Bone marrow (tissue), 2 donors: ENCODE measurements at regions not wholly inside any gene's neighbourhood (a gene's known extent, or its start where the extent isn't known, plus 50 kb on each side); places are given as distances from the start of the nearest gene placed in this dataset.

Experiments used
- DNase-seq, 2 donors: peaks; one replicate each; lab custom pipeline; 2025; lab: John Stamatoyannopoulos, UW

DNA sequence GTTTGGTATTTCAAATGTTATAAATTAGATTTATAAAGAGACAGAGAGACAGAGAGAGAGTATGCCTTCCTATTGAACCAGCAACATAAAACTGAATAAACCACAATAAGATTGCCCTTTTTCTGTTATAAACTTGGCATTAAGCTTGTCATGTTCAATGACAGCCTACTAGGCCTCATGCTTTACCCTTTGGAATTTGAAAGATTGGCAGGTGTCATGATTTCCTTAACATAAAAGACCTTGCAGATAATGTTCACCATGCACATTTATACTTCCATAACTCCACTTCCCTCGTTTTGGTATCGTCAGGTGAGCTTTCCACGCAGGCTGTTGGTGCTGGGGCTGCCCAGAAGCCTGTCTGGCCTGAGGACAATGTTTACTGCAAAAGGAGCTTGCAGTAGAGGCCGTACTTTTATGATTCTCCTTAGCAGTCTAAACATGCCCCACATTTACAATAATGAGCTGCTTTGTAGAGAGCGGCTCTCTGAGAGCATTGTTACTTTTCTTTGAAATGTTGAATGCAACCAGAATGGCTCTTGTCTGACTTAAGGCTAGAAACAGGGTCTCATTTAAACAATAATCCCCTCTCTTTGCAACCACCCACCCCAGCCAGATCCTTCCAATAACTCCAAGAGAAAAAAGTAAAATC, 379.1 kb upstream of the ATP5MC3 start:
- DNase-seq = no peak

DNA sequence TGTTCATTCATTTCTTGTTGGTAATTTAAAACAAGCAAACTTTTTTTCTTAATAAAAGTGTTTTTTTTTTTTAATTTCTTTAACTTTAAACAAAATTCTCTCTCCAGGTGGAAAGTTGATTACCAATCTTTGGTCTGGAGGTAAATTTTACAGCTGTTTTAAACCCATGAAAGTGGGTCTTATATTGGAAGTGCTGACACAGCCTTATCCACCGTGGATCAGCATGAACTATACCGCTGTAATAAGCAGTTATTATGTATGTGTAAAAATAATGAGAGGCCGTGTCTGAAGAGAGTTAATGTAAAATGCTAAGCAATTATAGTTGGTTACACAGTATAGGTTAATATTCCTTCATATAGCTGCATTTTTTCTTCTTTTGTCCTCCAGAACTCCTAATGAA, 378.1 kb upstream of the ATP5MC3 start:
- DNase-seq = no peak

DNA sequence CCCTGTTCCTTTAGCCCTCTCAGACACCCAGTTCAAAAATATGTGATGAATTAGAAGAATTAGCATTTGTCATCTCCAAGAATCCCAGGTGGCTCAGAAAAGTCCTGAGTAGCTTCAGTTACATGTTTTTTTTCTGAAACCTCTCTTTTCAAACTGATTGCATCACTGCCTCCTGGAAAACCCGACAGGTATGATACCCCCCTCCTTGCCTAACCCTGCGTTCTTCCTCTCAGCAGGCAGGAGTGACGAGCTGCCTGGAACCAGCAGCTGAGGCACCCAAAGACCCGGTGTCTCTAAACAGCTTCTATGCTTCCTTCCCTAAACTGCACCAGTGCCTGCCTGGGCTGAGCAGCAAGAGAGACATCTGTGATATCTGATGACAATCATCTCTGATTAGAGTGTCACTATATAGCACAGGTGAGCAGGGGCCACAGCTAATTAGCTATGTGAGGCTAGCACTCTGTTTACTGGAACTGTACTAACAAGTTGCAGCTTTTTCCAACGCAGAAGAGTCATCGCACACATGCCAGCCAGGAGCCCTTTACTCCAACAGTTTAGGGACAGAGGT, 376.4 kb upstream of the ATP5MC3 start:
- no peak for DNase-seq

DNA sequence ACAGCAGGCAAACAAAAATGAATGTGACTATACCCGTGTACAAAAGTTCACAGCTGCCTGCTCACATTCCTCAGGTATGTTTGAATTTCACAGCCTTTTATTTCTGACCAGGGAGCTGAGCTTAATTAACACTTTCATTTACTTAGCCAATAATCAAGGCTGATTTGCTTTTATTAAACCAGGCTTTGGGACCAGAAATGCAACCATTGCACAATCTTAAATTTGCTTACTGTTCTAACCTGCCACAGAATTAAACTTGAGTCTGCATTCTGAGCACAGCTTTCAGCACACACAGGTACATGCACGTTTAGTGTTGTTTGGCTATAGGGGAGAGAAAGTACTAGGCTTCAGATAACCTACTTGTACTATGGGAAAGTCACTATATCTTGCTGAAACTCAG, 372.4 kb upstream of the ATP5MC3 start:
- DNase-seq = no peak

DNA sequence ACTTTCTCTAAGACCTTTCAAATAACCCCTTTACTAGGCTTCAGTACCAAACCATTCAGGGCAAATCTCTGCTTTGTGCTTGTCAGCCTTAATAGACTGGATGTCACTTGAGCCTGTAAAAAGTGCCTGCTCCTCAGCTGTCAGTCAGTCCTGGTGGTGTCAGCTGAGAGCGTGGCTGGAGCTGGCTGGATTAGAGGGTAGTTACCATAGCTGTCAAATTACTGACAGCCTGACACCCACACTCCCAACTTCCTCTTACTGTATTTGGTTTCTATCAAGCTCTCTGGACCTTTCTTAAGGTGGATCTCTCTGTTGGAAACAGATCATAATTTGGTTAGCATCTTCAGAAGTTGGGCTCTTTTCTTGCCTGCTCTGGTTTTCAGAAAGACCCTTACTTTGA, 371.4 kb upstream of the ATP5MC3 start:
- DNase-seq = no peak

DNA sequence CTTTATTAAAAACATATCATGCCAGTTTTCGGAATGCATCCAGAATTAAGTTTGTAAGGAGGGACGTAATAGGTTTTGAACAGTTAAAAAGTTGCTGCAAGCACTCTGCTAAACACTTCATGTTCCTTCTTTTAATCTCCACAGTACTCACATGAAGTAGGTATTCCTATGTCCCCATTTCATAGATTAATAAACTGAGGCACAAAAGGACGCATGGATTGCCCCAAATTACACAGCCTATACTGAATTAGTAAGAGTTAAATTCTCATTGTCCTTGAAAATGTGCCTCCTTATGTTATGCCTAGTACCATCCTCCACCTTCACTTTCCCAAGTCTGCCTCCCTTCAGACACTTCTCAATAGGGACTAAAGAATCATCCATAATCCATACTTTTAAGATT, 358.9 kb upstream of the ATP5MC3 start:
- DNase-seq = no peak

DNA sequence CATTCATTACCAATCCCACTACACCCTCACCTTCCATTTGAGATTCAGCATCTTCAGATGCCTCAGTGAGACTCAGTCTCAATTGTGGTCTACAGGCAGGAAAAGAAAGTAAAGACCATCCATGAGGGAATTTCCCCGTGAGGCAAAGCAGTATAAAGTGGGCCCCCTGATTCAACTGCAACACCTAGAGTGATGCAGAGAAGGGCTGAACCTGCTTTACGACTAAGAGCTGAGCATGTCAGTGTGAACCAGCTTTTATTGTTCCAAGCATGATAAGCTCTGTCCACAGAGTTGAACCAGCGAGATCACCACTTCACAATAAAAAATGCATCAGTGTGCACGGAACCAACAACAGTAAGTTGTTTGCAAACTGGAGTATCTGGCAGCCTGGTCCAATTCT, 357.6 kb upstream of the ATP5MC3 start:
- DNase-seq = no peak

DNA sequence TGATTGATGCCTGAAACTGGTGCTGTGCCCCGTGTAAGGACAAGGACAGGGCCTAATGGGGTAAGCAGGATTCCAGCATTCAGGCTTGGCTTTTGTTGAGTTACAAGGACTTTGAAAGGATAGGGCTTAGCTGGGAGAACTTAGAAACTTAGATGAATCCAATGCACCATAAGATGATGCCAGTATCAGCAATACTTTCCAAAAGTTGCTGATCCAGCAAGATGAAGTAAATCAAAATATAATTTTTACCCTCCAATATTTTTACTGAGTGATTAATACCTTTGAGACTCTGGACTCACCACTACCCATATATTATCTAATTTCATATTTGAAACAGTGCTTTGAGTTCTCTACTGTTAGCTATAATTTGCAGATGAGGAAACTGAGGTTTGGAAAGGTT, 354.5 kb upstream of the ATP5MC3 start:
- DNase-seq = no peak

DNA sequence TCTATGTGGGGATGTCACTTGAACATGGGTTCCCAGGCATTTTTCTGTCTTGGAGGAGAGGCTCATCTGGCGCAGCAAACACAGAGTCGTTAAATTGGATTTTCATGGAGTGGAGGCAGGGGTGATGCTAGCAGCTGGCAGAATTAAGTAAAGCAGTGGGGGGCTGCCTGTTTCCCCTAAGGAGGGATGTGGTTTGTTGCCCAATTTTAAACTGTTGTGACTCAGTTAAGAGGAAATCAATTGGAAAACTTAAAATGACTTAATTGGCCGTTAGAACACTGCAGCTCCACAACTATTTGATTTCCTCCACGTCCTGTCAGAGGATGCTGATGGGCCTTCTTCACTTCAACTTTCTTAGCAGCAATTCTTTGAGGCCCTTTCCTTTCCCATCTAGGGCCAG, 354.1 kb upstream of the ATP5MC3 start:
- no peak for DNase-seq

DNA sequence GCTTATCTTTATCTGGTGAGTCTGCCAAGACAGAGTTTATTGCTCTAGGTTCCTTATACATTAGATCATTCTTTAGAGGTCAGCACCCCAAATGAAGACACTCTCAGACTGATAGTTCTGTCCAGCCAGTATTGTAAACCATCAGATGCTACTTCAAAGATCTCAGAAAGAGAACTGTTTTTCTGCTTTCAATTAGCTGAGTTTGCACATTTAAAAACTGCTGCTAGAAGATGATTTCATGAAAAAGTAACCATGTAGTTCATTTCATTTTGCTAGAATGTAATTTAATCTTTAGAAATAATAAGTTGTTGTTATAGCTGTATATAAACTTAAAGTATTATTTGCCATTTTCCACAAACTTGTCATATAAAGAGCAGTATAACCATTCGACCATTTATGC, 344.5 kb upstream of the ATP5MC3 start:
- DNase-seq = no peak

DNA sequence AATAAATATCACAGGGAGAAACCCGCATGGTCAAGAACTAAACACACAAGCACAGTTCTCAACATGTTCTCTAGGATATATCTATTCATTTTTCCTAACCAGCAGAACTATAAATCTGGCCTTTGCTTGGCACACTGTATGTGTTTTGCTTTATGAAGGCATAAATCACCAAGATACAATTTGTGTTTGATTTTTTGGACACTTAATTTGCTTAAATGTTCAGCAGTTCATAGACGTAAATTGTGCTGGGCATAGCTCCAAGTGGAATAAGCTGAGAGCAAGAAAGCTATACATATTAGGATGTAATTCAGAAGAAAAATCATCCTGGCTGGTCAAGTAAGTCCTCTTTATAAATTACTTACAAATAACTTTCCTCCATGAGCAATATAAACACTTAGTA, 341.5 kb upstream of the ATP5MC3 start:
- no peak for DNase-seq

DNA sequence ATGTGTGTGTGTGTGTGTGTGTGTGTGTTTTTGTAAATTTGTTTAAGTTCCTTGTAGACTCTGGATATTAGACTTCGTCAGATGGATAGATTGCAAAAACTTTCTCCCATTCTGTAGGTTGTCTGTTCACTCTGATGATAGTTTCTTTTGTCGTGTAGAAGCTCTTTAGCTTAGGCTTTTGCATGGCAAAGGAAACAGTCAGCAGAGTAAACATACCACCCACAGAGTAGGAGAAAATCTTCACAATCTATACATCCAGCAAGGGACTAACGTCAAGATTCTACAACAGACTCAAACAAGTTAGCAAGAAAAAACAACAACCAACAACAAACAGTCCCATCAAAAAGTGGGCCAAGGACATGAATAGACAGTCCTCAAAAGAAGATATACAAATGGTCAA, 336.7 kb upstream of the ATP5MC3 start:
- DNase-seq = no peak

DNA sequence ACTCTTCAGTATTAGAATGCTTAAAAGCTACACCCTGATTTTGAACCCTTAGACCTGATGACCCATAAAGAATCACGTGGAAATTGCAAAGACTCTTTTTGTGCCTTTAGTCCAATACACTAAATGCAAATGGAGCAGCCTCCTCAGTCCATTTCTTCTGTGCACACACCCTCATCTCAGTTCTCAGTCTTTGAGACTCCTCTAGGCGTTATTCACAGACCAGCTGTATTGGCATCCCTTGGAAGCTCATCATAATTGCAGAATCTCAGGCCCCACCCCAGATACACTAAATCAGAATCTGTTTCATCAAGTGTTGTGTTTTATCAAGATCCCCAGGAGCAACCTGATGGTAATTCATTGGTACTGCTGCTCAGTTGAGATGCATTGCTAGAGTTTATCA, 335.0 kb upstream of the ATP5MC3 start:
- no peak for DNase-seq

DNA sequence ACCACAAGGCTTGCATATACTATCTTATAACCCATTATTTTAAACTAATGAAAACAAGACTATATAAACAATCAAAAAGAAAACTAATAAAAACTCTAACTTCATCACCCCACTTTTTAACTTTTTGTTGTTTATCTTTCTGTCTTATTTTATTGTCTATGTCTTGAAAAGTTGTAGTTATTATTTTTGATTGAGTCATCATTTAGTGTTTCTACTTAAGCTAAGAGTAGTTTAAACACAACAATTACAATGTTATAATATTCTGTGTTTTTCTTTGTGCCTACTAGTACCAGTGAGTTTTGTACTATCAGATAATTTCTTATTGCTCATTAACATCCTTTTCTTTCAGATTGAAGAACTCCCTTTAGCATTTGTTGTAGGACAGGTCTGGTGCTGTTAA, 318.7 kb upstream of the ATP5MC3 start:
- no peak for DNase-seq

DNA sequence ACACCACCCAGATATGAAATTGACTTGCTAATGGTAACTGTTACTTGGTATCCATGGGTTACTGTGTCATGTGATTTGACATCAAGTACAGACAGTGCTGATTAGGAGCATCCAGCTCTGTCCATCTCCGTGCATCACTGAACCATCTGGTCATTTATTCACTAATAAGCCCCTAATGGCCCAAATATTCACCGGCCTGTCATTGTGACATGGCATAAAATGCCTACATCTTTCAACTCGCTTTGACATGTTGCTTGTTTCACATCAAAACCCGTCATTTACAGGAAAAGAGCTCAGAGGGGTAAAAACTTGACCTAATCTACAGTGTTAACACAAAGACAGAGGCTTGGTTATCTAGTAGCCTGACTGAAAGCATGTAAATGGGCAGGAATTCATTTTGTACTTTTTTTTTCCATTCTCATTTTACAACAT, 308.9 kb upstream of the ATP5MC3 start:
- no peak for DNase-seq

DNA sequence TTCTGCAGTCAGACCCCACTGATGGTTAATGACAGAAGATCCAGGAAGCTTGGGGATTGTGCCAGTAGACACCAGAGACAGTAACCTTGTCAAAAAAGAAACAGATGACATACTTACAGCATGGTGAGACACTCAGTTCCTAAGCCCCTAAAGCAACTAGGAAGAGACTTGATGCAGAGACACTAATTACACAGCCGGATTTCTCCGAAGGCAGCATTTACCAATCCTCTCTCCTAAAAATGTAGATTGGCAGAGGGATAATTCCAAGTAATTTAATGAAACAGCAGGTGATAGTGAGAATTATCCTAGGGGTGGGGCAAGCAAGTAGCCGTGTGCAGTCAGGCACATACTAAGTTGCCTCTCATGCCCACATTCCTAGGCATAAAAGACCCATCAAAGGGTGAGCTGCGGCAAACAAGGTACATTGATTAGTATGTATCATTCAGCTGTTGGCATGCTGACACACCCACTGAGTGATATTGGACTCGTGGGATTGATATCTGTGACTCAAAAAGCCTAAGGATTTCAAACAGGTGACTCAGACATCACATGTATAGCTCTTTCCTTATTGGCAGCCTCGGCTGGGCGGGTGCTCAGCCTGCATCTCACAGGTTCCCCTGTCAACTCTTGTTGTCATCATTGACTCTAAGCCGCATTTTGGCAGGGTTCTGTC, 296.7 kb upstream of the ATP5MC3 start:
- DNase-seq = no peak

DNA sequence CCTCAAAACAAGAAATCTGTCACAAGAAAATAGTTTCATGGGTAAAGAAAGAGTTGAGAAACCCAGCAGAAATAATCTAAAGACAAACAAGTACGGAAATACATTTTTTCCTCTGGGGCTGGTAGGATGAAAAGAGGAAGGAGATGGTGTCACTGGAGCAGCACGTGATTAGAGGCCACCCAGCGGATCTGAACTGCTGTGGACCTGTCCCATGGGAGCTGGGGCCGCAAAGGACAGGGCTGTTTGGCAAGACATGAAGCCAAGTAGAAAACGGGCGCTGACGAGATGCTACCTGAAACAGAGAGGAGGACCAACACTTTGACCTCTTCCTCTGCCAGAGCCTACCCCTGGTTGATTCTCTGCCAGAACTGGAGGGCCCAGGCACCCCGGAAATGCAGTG, 295.4 kb upstream of the ATP5MC3 start:
- DNase-seq = no peak

DNA sequence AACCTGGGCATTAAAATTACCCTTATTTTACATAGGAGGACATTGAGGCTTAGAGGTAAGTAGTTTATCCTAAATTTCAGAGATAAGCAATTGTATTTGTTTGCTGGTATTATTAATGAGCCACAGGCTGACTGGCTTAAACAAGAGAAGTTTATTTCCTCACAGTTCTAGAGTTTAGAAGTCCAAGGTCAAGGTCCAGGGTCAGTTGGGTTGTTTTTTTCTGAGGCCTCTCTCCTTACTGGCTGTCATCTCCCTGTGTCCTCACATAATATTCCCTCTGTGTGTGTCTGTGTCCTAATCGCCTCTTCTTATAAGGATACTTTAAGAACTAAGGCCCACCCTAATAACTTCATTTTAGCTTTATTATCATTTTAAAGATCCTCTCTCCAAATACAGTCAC, 294.9 kb upstream of the ATP5MC3 start:
- DNase-seq = no peak

DNA sequence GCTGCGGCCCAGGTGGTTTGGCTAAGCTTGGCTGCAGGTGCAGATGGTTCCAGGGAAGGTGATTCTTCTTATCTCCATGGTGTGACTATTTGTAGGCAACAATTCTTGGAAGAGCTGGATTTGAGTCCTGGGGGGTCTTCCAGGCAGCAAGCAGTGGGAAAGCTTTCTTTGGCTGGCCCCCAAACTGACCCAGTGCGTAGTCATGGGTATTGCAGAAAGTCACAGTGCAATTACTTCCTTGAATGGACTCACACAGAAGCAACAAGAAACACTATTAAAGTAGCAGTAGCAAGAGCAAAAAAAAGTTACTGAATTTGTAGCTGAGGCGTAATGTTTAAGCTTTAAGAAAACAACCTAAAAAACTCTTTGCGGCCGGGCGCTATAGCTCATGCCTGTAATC, 293.6 kb upstream of the ATP5MC3 start:
- no peak for DNase-seq

DNA sequence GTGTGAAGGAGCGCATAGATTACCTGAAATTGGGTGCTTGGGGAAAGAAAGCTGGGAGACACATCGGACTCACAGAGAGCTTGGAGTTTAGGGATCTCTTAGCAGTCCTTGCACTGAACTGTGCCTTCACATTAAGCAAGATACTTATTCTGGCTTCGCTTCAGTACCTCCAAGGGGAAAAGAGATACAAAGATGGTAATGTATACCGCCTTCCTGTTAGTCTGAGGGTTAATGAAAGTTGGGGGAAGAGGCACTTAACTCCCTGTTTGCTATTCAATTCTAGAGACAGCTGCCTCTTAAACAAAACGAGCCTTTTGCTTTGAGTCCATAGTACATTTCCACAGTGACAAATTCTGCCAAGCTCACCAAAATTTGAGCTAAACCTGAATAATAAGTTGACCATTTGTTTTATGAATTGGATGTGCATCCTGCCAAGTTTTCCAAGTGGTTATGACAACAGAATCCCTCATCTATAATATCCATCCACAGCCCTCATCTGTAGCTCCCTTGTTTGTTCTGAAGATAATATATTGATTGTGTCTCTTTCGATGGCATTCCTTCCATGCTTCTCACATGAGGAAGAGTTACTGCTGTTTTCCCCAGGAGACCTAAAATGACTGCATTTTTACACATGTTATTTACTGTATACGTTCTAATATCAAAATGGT, 287.1 kb upstream of the ATP5MC3 start:
- DNase-seq = no peak

DNA sequence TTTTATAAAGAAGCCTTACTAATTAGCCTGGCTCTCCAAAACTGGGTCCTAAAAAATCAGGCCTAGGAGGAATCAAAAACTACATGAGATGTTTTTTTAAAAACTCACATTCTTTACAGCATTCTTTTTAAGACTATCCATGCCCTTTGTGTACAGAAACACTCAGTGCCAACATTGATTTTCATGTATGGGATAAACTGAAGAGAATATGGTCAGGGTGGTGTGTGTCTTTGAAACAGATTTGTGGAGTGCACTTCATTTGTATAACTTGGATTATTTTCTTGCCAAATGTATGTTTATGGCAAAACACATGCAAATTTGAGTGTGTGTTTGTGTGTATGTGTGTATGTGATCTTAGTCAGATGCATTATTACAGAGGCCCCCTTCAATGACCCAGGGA, 283.6 kb upstream of the ATP5MC3 start:
- no peak for DNase-seq

DNA sequence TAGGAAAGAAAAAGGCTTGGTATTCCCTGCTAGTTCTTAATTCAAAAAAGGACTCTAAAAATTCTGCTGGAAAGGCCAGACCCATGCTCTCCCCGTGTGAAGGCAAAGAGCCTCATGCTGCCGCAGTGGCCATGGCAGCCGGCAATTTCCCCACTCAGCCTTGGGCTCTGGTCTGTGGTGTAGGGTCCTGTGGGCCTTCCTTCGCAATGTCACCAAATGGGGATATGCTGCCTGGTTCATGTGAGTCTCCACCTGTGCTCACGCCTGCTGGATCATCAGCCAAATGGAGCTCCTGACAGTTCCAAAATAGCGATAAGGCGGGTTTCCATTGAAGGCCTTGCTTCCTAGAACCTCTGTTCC, 282.8 kb upstream of the ATP5MC3 start:
- no peak for DNase-seq

DNA sequence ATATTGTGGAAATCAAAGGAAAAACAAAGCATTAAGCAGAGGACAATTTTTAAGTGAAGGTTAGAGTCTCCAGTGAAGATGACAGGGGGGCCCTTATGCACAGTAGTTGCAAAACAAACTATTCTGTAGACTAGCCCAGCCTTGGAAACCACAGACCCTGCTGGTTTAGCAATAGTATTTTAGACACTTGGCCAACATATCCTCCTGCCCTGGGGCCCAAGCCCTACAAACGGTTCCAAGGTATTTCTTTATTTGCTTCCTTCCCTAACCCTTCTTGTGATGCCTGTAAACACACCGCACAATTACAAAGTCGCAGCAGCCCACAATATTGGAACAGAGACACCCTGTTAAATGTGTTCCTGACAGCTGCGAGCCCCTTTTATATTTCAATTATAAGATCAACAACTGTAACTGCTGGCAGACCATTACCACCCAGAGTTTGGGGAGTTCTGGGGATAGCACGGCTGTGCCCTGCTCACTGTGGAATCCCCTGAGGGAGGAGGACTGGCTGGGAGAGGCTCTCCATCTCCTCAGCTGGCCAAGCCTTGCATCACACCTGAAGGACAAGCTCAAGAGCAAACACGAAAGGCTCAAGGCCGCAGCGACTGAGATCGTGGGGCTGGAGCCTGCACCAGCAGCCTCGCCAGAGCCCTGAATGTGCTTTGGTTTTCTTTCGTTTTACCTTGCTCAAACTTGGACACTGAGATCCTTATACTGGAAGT, 282.2 kb upstream of the ATP5MC3 start:
- no peak for DNase-seq
